Keratinocyte (primary cell): ENCODE measurements at regions not wholly inside any gene's neighbourhood (a gene's known extent, or its start where the extent isn't known, plus 50 kb on each side); places are given as distances from the start of the nearest gene placed in this dataset.

ENCODE experiments used
- DNase-seq: peaks from one replicate; pipeline ENCODE4 v3.0.0-alpha.2; 2011; ENCODE audit warnings: low read depth, missing footprints, low spot score
- FAIRE-seq: peaks from 2 replicates; lab custom pipeline; 2011; peaks lifted over from hg19 to GRCh38; lab: Jason Lieb, UNC
- H2AFZ ChIP-seq: 2 replicates; pipeline ENCODE4 v1.6.0; 2012; ENCODE audit warnings: low read length, control low read depth, inconsistent platforms; ENCODE audit not compliant: control insufficient read depth
- H3K27ac ChIP-seq: 2 replicates; pipeline ENCODE4 v1.5.1; 2011; ENCODE audit warnings: low read length; ENCODE audit not compliant: control insufficient read depth, insufficient read depth
- H3K27me3 ChIP-seq: 3 replicates; pipeline ENCODE4 v1.6.0; 2011; ENCODE audit warnings: low read length; ENCODE audit not compliant: control insufficient read depth, insufficient read depth; ENCODE audit errors: extremely low read depth
- H3K36me3 ChIP-seq, 2 experiments: 2 replicates in 1 of 2; 3 replicates in 1 of 2; pipeline ENCODE4 v1.5.1; 2011; ENCODE audit warnings: low read length in 2 of 2, mild to moderate bottlenecking in 1 of 2; ENCODE audit not compliant: control insufficient read depth in 2 of 2, insufficient read depth in 2 of 2; ENCODE audit errors: extremely low read depth in 1 of 2
- H3K4me1 ChIP-seq: 3 replicates; pipeline ENCODE4 v1.5.1; 2011; ENCODE audit warnings: low read length; ENCODE audit not compliant: control insufficient read depth, insufficient read depth; ENCODE audit errors: extremely low read depth
- H3K4me2 ChIP-seq: 3 replicates; pipeline ENCODE4 v1.6.0; 2011; ENCODE audit warnings: low read depth, low read length; ENCODE audit not compliant: control insufficient read depth, insufficient read depth; ENCODE audit errors: extremely low read depth
- H3K4me3 ChIP-seq, 3 experiments: fragments of 200-600 bp in 1 of 3; sonication (generic) in 1 of 3; 2 replicates in 2 of 3; 3 replicates in 1 of 3; pipeline ENCODE4 v1.5.1; 2011 to 2016; ENCODE audit warnings: low read length in 3 of 3, mild to moderate bottlenecking in 3 of 3, control low read depth in 2 of 3, inconsistent platforms in 1 of 3, low read depth in 1 of 3, mixed read lengths in 1 of 3, mixed run types in 1 of 3, moderate library complexity in 1 of 3; ENCODE audit not compliant: control insufficient read depth in 2 of 3, insufficient read depth in 2 of 3; ENCODE audit errors: extremely low read depth in 1 of 3
- H3K79me2 ChIP-seq: 2 replicates; pipeline ENCODE4 v1.6.0; 2012; ENCODE audit warnings: low read length; ENCODE audit not compliant: control insufficient read depth, insufficient read depth
- H3K9ac ChIP-seq: 3 replicates; pipeline ENCODE4 v1.6.0; 2011; ENCODE audit warnings: low read length; ENCODE audit not compliant: control insufficient read depth, insufficient read depth; ENCODE audit errors: extremely low read depth
- H3K9me1 ChIP-seq: 3 replicates; pipeline ENCODE4 v1.6.0; 2011; ENCODE audit warnings: low read length; ENCODE audit not compliant: control insufficient read depth, insufficient read depth; ENCODE audit errors: extremely low read depth
- H3K9me3 ChIP-seq: 2 replicates; pipeline ENCODE4 v1.5.1; 2012; ENCODE audit warnings: low read depth, low read length; ENCODE audit not compliant: control insufficient read depth
- H4K20me1 ChIP-seq: 3 replicates; pipeline ENCODE4 v1.6.0; 2011; ENCODE audit warnings: low read length; ENCODE audit not compliant: control insufficient read depth, insufficient read depth; ENCODE audit errors: extremely low read depth
- EZH2 ChIP-seq: IDR thresholded peaks from one replicate; pipeline ENCODE4 v1.6.1; 2012; ENCODE audit warnings: inconsistent platforms, mild to moderate bottlenecking, low read length, moderate library complexity
- dilution Hi-C: fragments of 300-500 bp; cut with MboI; formaldehyde crosslinking; loops from one replicate; pipeline ENCODE4 v1.7.0; 2020; ENCODE audit warnings: low sequenced_read_pairs; ENCODE audit not compliant: extremely low pct_ligation_motif_present
- TF ChIP-seq, protein P1 (sequence below), 3 experiments: IDR thresholded peaks in 1 of 3; conservative IDR thresholded peaks in 1 of 3; optimal IDR thresholded peaks in 1 of 3; 2 replicates in 2 of 3; 3 replicates in 1 of 3; pipeline versions ENCODE3 to v1.5.1; 2011; ENCODE audit warnings: low read length in 3 of 3, mild to moderate bottlenecking in 3 of 3, moderate library complexity in 2 of 3, control low read depth in 1 of 3, inconsistent platforms in 1 of 3; ENCODE audit not compliant: insufficient read depth in 2 of 3; ENCODE audit errors: extremely low read depth in 1 of 3

DNA sequence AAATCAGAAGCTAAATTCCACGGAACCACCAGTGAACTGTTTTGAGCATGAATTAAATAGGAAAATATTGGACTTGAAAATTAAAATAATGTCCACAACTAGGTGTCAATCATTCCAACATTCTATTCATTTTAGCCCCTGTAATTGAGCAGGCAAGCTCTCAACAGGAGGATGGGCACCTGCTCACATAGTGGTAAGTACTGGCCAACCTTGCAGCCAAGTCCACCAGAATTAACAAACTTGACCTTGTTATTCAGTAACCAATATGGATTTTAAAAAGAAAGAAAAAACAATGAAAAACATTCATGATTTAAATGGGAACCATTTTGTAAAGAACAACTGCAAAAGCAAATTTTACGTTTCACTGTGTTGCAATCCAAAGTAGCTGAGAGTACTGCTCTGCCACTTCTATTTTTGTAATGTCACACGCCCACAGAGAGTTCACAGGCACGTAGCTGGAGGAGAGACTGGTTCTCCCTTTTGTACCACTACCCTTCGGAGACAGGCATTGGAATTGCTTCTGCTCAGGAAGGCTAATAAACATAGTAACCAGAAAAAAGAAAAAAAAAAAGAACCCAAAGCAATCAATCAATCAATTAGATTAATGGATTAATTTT is 75.2 kb upstream of the F13A1 start:
- no peaks in the 10 kb centered on the region for H3K27me3 ChIP-seq
- H3K9me1 ChIP-seq, result no peaks in the 10 kb centered on the region
- H2AFZ ChIP-seq, result no peak overlapping the region
- H3K36me3 ChIP-seq, result no peaks in the 10 kb centered on the region
- no peaks in the 10 kb centered on the region for H4K20me1 ChIP-seq
- no peak overlapping the region for H3K4me2 ChIP-seq
- H3K79me2 ChIP-seq, result no peaks in the 10 kb centered on the region
- H3K9ac ChIP-seq, result no peak overlapping the region
- TF ChIP-seq, protein P1, sequence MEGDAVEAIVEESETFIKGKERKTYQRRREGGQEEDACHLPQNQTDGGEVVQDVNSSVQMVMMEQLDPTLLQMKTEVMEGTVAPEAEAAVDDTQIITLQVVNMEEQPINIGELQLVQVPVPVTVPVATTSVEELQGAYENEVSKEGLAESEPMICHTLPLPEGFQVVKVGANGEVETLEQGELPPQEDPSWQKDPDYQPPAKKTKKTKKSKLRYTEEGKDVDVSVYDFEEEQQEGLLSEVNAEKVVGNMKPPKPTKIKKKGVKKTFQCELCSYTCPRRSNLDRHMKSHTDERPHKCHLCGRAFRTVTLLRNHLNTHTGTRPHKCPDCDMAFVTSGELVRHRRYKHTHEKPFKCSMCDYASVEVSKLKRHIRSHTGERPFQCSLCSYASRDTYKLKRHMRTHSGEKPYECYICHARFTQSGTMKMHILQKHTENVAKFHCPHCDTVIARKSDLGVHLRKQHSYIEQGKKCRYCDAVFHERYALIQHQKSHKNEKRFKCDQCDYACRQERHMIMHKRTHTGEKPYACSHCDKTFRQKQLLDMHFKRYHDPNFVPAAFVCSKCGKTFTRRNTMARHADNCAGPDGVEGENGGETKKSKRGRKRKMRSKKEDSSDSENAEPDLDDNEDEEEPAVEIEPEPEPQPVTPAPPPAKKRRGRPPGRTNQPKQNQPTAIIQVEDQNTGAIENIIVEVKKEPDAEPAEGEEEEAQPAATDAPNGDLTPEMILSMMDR (optimal IDR thresholded peaks at IDR 0.05 in 1 of 3, IDR thresholded peaks at IDR 0.05 in 1 of 3, conservative IDR thresholded peaks at IDR 0.05 in 1 of 3; ENCODE audit: extremely low read depth in 1 of 3, insufficient read depth in 2 of 3, low read length in 3 of 3), result no peak
- TF ChIP-seq EZH2, result no peak
- dilution Hi-C loops, result no loop called here
- H3K4me3 ChIP-seq, result no peak overlapping the region
- FAIRE-seq (no peak), DNase-seq (no peak)
- no peaks in the 10 kb centered on the region for H3K4me1 ChIP-seq
- H3K9me3 ChIP-seq, result no peaks in the 10 kb centered on the region
- no peak overlapping the region for H3K27ac ChIP-seq

- Histone ChIP-seq H2AFZ (no peak overlapping the region), H3K36me3 (no peaks in the 10 kb centered on the region), H3K9ac (no peak overlapping the region), H3K4me1 (no peaks in the 10 kb centered on the region), H3K27me3 (no peaks in the 10 kb centered on the region), H4K20me1 (no peaks in the 10 kb centered on the region), H3K79me2 (no peaks in the 10 kb centered on the region), H3K4me2 (no peak overlapping the region), H3K9me3 (no peaks in the 10 kb centered on the region), H3K27ac (no peak overlapping the region), H3K9me1 (no peaks in the 10 kb centered on the region), H3K4me3 (no peak overlapping the region)
- no peak for TF ChIP-seq EZH2
- dilution Hi-C loops, result no loop called here
- no peak for DNase-seq
- FAIRE-seq, result no peak
Observed at GRCh38 chr6:6397842-6398241, 77.4 kb upstream of the F13A1 start.

GRCh38 chr6:6399568-6399967 is 79.1 kb upstream of the F13A1 start:
- no peak overlapping the region for H3K9ac ChIP-seq
- no peak overlapping the region for H2AFZ ChIP-seq
- no peaks in the 10 kb centered on the region for H3K79me2 ChIP-seq
- H3K27me3 ChIP-seq, result no peaks in the 10 kb centered on the region
- FAIRE-seq (no peak), DNase-seq (no peak)
- no peaks in the 10 kb centered on the region for H3K4me1 ChIP-seq
- no peak overlapping the region for H3K4me2 ChIP-seq
- no peaks in the 10 kb centered on the region for H3K9me3 ChIP-seq
- no peaks in the 10 kb centered on the region for H4K20me1 ChIP-seq
- H3K27ac ChIP-seq, result no peak overlapping the region
- dilution Hi-C loops, result no loop called here
- TF ChIP-seq, protein P1 (optimal IDR thresholded peaks at IDR 0.05 in 1 of 3, IDR thresholded peaks at IDR 0.05 in 1 of 3, conservative IDR thresholded peaks at IDR 0.05 in 1 of 3; ENCODE audit: extremely low read depth in 1 of 3, insufficient read depth in 2 of 3, low read length in 3 of 3), result no peak
- no peak for TF ChIP-seq EZH2
- no peaks in the 10 kb centered on the region for H3K36me3 ChIP-seq
- H3K4me3 ChIP-seq, result no peak overlapping the region
- no peaks in the 10 kb centered on the region for H3K9me1 ChIP-seq
